K562 (cell line): ENCODE measurements at regions not wholly inside any gene's neighbourhood (a gene's known extent, or its start where the extent isn't known, plus 50 kb on each side); places are given as distances from the start of the nearest gene placed in this dataset.

Experiments used
- CBX8 ChIP-seq: fragments of 200-600 bp; sonication (generic); IDR thresholded peaks from 2 replicates; pipeline ENCODE4 v1.6.1; 2012; ENCODE audit warnings: borderline replicate concordance, mixed run types, low read depth, mild to moderate bottlenecking, moderate library complexity, mixed read lengths, low read length, control low read depth, inconsistent platforms; ENCODE audit not compliant: poor library complexity, severe bottlenecking; ENCODE audit errors: extremely low read depth
- EP400 ChIP-seq: fragments of 450-650 bp; IDR thresholded peaks from 2 replicates; pipeline ENCODE4 v1.6.1; 2017; ENCODE audit warnings: antibody characterized with exemption, mild to moderate bottlenecking, moderate library complexity
- GATAD2B ChIP-seq: fragments of 450-650 bp; IDR thresholded peaks from 2 replicates; pipeline ENCODE4 v1.6.1; 2017; ENCODE audit warnings: mild to moderate bottlenecking, borderline replicate concordance
- KLF10 ChIP-seq: fragments of 250-450 bp; sonication (Bioruptor Pico); IDR thresholded peaks from 2 replicates; pipeline ENCODE4 v1.6.1; 2021; ENCODE audit warnings: matching md5 sums
- NR2C1 ChIP-seq, 2 experiments: fragments of 450-650 bp; IDR thresholded peaks; 2 replicates each; pipeline ENCODE4 v1.6.1; 2017; ENCODE audit warnings: mild to moderate bottlenecking in 2 of 2, antibody characterized with exemption in 1 of 2, inconsistent platforms in 1 of 2, missing compliant biosample characterization in 1 of 2, missing genetic modification characterization in 1 of 2
- RAD21 ChIP-seq, 2 experiments: fragments of 250-450 bp in 1 of 2; fragments of 450-650 bp in 1 of 2; sonication (Bioruptor Pico) in 1 of 2; formaldehyde crosslinking in 1 of 2; IDR thresholded peaks in 1 of 2; conservative IDR thresholded peaks in 1 of 2; 2 replicates each; pipeline versions ENCODE4 v1.4.0 to v1.8.0; 2020 to 2022; ENCODE audit warnings: mild to moderate bottlenecking in 2 of 2, moderate library complexity in 1 of 2
- STAG1 ChIP-seq: sonication (generic); formaldehyde crosslinking; IDR thresholded peaks from 2 replicates; pipeline ENCODE4 v1.5.0; 2020; ENCODE audit warnings: missing genetic modification reagents, borderline replicate concordance
- SUPT5H ChIP-seq: fragments of 450-650 bp; IDR thresholded peaks from 2 replicates; pipeline ENCODE4 v1.6.1; 2016
- ZNF165 ChIP-seq: fragments of 250-450 bp; sonication (Bioruptor Pico); IDR thresholded peaks from 2 replicates; pipeline ENCODE4 v1.4.0; 2020; ENCODE audit warnings: borderline replicate concordance
- ZNF436 ChIP-seq: fragments of 250-450, 450-650 bp; sonication (Bioruptor Pico); formaldehyde crosslinking; IDR thresholded peaks from 2 replicates; pipeline ENCODE4 v1.7.0; 2020; ENCODE audit warnings: mild to moderate bottlenecking
- TF ChIP-seq, protein P1 (sequence below): fragments of 450-650 bp; formaldehyde crosslinking; conservative IDR thresholded peaks from 2 replicates; pipeline ENCODE4 v1.4.0; 2022; ENCODE audit warnings: mild to moderate bottlenecking, missing genetic modification characterization
- TF ChIP-seq, protein P2 (sequence below): sonication (generic); formaldehyde crosslinking; IDR thresholded peaks from 2 replicates; pipeline ENCODE4 v1.8.0; 2022; ENCODE audit warnings: mild to moderate bottlenecking, missing genetic modification reagents
- TF ChIP-seq, protein P3 (sequence below): sonication (generic); formaldehyde crosslinking; IDR thresholded peaks from 2 replicates; pipeline ENCODE4 v1.8.1; 2022; ENCODE audit warnings: missing genetic modification reagents
- TF ChIP-seq, protein P4 (sequence below): fragments of 250-450 bp; sonication (Bioruptor Pico); IDR thresholded peaks from 2 replicates; pipeline ENCODE4 v1.5.0; 2021
- TF ChIP-seq, protein P5 (sequence below): fragments of 250-450 bp; sonication (Bioruptor Pico); IDR thresholded peaks from 2 replicates; pipeline ENCODE4 v1.8.0; 2022; ENCODE audit warnings: moderate library complexity, mild to moderate bottlenecking, inconsistent platforms
- TF ChIP-seq, protein P6 (sequence below): fragments of 450-650 bp; IDR thresholded peaks from 2 replicates; pipeline ENCODE4 v1.6.1; 2016; ENCODE audit warnings: missing biosample characterization, missing genetic modification characterization
- TF ChIP-seq, protein P7 (sequence below): IDR thresholded peaks from 2 replicates; pipeline ENCODE4 v1.6.1; 2016; ENCODE audit warnings: missing genetic modification characterization, missing compliant biosample characterization

DNA sequence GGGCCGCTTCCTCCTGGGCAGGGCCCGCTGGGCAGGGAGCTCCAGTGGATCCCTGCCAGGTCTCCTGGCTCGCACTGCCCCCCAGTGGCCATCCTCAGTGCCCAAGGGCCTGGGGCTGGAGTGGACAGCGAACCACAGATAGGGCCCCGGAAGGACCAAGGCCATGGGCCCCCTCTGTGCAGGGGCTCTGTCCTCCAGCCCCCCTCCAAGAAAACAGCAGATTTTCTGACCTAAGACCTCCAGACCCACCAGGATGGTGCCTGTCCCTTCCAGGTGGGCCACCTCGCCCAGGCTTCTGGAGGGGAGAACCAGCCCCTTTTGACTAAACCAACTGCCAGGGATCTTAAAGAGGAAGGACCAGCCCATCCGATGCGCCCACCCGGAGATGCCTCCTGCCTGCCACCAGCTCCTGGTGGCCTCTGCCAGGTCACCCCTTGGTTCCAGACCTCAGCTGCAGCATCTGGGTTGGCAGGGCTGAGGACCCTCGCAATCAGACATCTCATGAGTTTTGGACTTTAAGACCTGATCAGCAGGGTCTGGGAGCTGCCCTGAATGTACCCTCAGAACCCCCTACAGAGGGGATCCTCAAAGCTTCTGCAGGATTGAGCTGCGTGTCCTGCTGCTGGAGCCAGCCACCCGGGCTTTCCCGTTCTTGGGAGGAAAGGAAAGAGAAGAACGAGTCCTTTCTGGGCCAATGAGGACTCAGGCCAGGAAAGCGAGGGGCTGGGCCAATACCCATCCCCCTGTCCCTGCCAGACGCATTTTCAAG is 325.8 kb upstream of the DIO3 start (continued):
- TF ChIP-seq, protein P1, sequence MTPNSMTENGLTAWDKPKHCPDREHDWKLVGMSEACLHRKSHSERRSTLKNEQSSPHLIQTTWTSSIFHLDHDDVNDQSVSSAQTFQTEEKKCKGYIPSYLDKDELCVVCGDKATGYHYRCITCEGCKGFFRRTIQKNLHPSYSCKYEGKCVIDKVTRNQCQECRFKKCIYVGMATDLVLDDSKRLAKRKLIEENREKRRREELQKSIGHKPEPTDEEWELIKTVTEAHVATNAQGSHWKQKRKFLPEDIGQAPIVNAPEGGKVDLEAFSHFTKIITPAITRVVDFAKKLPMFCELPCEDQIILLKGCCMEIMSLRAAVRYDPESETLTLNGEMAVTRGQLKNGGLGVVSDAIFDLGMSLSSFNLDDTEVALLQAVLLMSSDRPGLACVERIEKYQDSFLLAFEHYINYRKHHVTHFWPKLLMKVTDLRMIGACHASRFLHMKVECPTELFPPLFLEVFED (CRISPR knock-in tag), result no peak
- TF ChIP-seq GATAD2B, result no peak
- TF ChIP-seq, protein P2, sequence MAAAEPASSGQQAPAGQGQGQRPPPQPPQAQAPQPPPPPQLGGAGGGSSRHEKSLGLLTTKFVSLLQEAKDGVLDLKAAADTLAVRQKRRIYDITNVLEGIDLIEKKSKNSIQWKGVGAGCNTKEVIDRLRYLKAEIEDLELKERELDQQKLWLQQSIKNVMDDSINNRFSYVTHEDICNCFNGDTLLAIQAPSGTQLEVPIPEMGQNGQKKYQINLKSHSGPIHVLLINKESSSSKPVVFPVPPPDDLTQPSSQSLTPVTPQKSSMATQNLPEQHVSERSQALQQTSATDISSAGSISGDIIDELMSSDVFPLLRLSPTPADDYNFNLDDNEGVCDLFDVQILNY (CRISPR knock-in tag), result no peak
- no peak for TF ChIP-seq EP400
- TF ChIP-seq ZNF165 (CRISPR knock-in tag), result no peak
- TF ChIP-seq CBX8, result no peak
- TF ChIP-seq SUPT5H, result no peak
- TF ChIP-seq, protein P3, sequence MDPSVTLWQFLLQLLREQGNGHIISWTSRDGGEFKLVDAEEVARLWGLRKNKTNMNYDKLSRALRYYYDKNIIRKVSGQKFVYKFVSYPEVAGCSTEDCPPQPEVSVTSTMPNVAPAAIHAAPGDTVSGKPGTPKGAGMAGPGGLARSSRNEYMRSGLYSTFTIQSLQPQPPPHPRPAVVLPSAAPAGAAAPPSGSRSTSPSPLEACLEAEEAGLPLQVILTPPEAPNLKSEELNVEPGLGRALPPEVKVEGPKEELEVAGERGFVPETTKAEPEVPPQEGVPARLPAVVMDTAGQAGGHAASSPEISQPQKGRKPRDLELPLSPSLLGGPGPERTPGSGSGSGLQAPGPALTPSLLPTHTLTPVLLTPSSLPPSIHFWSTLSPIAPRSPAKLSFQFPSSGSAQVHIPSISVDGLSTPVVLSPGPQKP (CRISPR knock-in tag), result no peak
- no peak for TF ChIP-seq NR2C1 (IDR thresholded peaks at IDR 0.05)
- TF ChIP-seq NR2C1 (tag; IDR thresholded peaks at IDR 0.05), result no peak
- TF ChIP-seq, protein P4, sequence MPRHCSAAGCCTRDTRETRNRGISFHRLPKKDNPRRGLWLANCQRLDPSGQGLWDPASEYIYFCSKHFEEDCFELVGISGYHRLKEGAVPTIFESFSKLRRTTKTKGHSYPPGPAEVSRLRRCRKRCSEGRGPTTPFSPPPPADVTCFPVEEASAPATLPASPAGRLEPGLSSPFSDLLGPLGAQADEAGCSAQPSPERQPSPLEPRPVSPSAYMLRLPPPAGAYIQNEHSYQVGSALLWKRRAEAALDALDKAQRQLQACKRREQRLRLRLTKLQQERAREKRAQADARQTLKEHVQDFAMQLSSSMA (CRISPR knock-in tag), result no peak
- TF ChIP-seq, protein P5, sequence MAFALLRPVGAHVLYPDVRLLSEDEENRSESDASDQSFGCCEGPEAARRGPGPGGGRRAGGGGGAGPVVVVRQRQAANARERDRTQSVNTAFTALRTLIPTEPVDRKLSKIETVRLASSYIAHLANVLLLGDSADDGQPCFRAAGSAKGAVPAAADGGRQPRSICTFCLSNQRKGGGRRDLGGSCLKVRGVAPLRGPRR (CRISPR knock-in tag), result no peak
- TF ChIP-seq, protein P6, sequence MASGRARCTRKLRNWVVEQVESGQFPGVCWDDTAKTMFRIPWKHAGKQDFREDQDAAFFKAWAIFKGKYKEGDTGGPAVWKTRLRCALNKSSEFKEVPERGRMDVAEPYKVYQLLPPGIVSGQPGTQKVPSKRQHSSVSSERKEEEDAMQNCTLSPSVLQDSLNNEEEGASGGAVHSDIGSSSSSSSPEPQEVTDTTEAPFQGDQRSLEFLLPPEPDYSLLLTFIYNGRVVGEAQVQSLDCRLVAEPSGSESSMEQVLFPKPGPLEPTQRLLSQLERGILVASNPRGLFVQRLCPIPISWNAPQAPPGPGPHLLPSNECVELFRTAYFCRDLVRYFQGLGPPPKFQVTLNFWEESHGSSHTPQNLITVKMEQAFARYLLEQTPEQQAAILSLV, result no peak
- TF ChIP-seq ZNF436, result no peak
- TF ChIP-seq, protein P7, sequence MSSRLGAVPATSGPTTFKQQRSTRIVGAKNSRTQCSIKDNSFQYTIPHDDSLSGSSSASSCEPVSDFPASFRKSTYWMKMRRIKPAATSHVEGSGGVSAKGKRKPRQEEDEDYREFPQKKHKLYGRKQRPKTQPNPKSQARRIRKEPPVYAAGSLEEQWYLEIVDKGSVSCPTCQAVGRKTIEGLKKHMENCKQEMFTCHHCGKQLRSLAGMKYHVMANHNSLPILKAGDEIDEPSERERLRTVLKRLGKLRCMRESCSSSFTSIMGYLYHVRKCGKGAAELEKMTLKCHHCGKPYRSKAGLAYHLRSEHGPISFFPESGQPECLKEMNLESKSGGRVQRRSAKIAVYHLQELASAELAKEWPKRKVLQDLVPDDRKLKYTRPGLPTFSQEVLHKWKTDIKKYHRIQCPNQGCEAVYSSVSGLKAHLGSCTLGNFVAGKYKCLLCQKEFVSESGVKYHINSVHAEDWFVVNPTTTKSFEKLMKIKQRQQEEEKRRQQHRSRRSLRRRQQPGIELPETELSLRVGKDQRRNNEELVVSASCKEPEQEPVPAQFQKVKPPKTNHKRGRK, result no peak
- no peak for TF ChIP-seq KLF10 (CRISPR knock-in tag)
- peak; percentile 72; the same call in 1 of the 2 replicates for TF ChIP-seq STAG1 (CRISPR knock-in tag)
- TF ChIP-seq RAD21 (CRISPR knock-in tag; conservative IDR thresholded peaks at IDR 0.05 in 1 of 2, IDR thresholded peaks at IDR 0.05 in 1 of 2), result peak; percentile 57 to 73
